DOHH2 (cell line): ENCODE measurements at regions not wholly inside any gene's neighbourhood (a gene's known extent, or its start where the extent isn't known, plus 50 kb on each side); places are given as distances from the start of the nearest gene placed in this dataset.

Source experiments
- H3F3A ChIP-seq: fragments of 200-600 bp; sonication (generic), shearing (Covaris generic); 2 replicates; pipeline ENCODE4 v1.6.0; 2016; ENCODE audit warnings: antibody characterized with exemption, mild to moderate bottlenecking; ENCODE audit not compliant: control insufficient read depth, insufficient read depth
- H3K27ac ChIP-seq: fragments of 200-600 bp; sonication (generic); 2 replicates; pipeline ENCODE4 v1.5.1; 2014; ENCODE audit warnings: low read depth, mild to moderate bottlenecking, low read length, moderate library complexity
- H3K27me3 ChIP-seq: fragments of 200-600 bp; sonication (generic); 2 replicates; pipeline ENCODE4 v1.6.1; 2014; ENCODE audit warnings: mild to moderate bottlenecking, low read length, mixed read lengths; ENCODE audit not compliant: control insufficient read depth
- H3K36me3 ChIP-seq: fragments of 200-600 bp; sonication (generic); 2 replicates; pipeline ENCODE4 v1.6.1; 2014; ENCODE audit warnings: mild to moderate bottlenecking, low read length, moderate library complexity, mixed read lengths; ENCODE audit not compliant: control insufficient read depth
- H3K4me1 ChIP-seq: fragments of 200-600 bp; sonication (generic); 2 replicates; pipeline ENCODE4 v1.6.1; 2014; ENCODE audit warnings: mild to moderate bottlenecking, low read length, mixed read lengths; ENCODE audit not compliant: control insufficient read depth
- H3K4me2 ChIP-seq: fragments of 200-600 bp; sonication (generic); 2 replicates; pipeline ENCODE4 v1.6.0; 2014; ENCODE audit warnings: mild to moderate bottlenecking, low read length, moderate library complexity
- H3K4me3 ChIP-seq: fragments of 200-600 bp; sonication (generic); 2 replicates; pipeline ENCODE4 v1.5.1; 2014; ENCODE audit warnings: mild to moderate bottlenecking, low read length, mixed read lengths
- H3K79me2 ChIP-seq: fragments of 200-600 bp; sonication (generic); 2 replicates; pipeline ENCODE4 v1.6.1; 2014; ENCODE audit warnings: mild to moderate bottlenecking, low read length, mixed read lengths; ENCODE audit not compliant: control insufficient read depth
- H3K9me2 ChIP-seq: fragments of 200-600 bp; sonication (generic); replicated peaks from 2 replicates; pipeline ENCODE4 v1.6.1; 2014; ENCODE audit warnings: mild to moderate bottlenecking, low read length, mixed read lengths; ENCODE audit not compliant: control insufficient read depth
- H3K9me3 ChIP-seq: fragments of 200-600 bp; sonication (generic); 2 replicates; pipeline ENCODE4 v1.6.1; 2014; ENCODE audit warnings: antibody characterized with exemption, low read length, mixed read lengths; ENCODE audit not compliant: control insufficient read depth, insufficient read depth
- H4K20me1 ChIP-seq: fragments of 200-600 bp; sonication (generic); 2 replicates; pipeline ENCODE4 v1.6.0; 2014; ENCODE audit warnings: low read depth, mild to moderate bottlenecking, antibody characterized with exemption, low read length, moderate library complexity; ENCODE audit not compliant: control insufficient read depth, insufficient read depth
- EZH2phosphoT487 ChIP-seq: fragments of 200-600 bp; sonication (generic); IDR thresholded peaks from 2 replicates; pipeline ENCODE4 v1.6.1; 2017; ENCODE audit warnings: borderline replicate concordance, mild to moderate bottlenecking, antibody characterized with exemption, low read length, moderate library complexity, mixed read lengths
- TF ChIP-seq, protein P1 (sequence below): fragments of 200-600 bp; sonication (generic); IDR thresholded peaks from one replicate; pipeline ENCODE4 v1.5.1; 2014; ENCODE audit warnings: antibody characterized with exemption, mild to moderate bottlenecking, low read depth, low read length; ENCODE audit not compliant: poor library complexity, severe bottlenecking

DNA sequence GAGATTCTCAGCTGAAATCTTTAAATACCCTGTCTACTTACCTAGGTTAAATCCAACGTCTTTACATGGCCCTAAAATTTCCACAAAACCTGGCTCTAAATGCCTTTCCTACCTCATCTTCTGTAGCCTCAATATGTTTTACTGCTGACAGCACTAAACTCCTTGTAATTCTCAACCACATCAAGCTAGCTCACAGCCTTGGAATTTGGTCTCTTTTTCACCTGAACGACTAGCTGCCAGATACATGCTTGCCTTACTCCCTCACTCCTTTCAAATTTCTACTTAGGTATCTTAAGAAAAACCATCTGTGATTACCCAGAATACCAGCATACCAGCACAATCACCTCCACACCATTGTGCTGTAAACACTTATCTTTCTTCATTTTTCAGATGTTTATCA is 635.6 kb upstream of the PCDH10 start:
- Histone ChIP-seq H3F3A (no peaks in the 10 kb centered on the region), H3K79me2 (no peaks in the 10 kb centered on the region), H3K36me3 (no peaks in the 10 kb centered on the region), H3K4me3 (no peak overlapping the region), H3K27ac (no peak overlapping the region), H3K9me3 (no peaks in the 10 kb centered on the region), H3K4me1 (no peaks in the 10 kb centered on the region), H3K4me2 (no peak overlapping the region), H3K27me3 (no peaks in the 10 kb centered on the region), H3K9me2 (no peaks in the 10 kb centered on the region), H4K20me1 (no peaks in the 10 kb centered on the region)
- TF ChIP-seq, protein P1, sequence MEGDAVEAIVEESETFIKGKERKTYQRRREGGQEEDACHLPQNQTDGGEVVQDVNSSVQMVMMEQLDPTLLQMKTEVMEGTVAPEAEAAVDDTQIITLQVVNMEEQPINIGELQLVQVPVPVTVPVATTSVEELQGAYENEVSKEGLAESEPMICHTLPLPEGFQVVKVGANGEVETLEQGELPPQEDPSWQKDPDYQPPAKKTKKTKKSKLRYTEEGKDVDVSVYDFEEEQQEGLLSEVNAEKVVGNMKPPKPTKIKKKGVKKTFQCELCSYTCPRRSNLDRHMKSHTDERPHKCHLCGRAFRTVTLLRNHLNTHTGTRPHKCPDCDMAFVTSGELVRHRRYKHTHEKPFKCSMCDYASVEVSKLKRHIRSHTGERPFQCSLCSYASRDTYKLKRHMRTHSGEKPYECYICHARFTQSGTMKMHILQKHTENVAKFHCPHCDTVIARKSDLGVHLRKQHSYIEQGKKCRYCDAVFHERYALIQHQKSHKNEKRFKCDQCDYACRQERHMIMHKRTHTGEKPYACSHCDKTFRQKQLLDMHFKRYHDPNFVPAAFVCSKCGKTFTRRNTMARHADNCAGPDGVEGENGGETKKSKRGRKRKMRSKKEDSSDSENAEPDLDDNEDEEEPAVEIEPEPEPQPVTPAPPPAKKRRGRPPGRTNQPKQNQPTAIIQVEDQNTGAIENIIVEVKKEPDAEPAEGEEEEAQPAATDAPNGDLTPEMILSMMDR = no peak
- TF ChIP-seq EZH2phosphoT487 = no peak

DNA sequence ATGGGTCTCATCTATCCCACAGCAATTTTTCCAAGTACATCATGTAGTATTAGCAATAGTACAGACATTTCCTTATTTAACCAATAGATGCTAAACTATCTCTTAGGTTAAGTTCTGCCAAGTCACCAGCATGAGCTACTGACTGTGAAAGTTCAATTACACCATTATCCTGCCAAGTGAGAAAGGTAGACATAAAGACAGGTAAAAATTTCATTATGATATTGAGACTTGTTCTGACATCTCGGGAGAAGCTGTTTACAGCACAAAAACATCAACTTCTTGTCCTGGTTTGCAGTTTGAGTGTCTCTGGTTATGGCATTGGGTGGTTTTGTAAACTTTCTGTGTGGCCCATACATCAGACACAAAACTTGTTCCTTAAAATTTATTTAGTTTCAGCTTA is 622.4 kb upstream of the PCDH10 start:
- Histone ChIP-seq H3K27ac (no peak overlapping the region), H3F3A (no peaks in the 10 kb centered on the region), H3K79me2 (no peaks in the 10 kb centered on the region), H3K9me2 (no peaks in the 10 kb centered on the region), H4K20me1 (no peaks in the 10 kb centered on the region), H3K27me3 (no peaks in the 10 kb centered on the region), H3K9me3 (no peaks in the 10 kb centered on the region), H3K4me2 (no peak overlapping the region), H3K4me3 (no peak overlapping the region), H3K36me3 (no peaks in the 10 kb centered on the region), H3K4me1 (no peaks in the 10 kb centered on the region)
- TF ChIP-seq, protein P1 = no peak
- TF ChIP-seq EZH2phosphoT487 = no peak

GRCh38 chr4:132527817-132528216 is 621.3 kb upstream of the PCDH10 start:
- H3K79me2 ChIP-seq = no peaks in the 10 kb centered on the region
- no peak for TF ChIP-seq EZH2phosphoT487
- TF ChIP-seq, protein P1 = no peak

GRCh38 chr4:132530861-132531260 is 618.2 kb upstream of the PCDH10 start:
- no peaks in the 10 kb centered on the region for H3K9me3 ChIP-seq
- no peaks in the 10 kb centered on the region for H3K9me2 ChIP-seq
- no peaks in the 10 kb centered on the region for H4K20me1 ChIP-seq
- no peak overlapping the region for H3K4me3 ChIP-seq
- H3F3A ChIP-seq = no peaks in the 10 kb centered on the region
- no peaks in the 10 kb centered on the region for H3K79me2 ChIP-seq
- H3K27ac ChIP-seq = no peak overlapping the region
- H3K4me2 ChIP-seq = no peak overlapping the region
- H3K27me3 ChIP-seq = no peaks in the 10 kb centered on the region
- H3K36me3 ChIP-seq = no peaks in the 10 kb centered on the region
- no peaks in the 10 kb centered on the region for H3K4me1 ChIP-seq
- TF ChIP-seq, protein P1 = no peak
- TF ChIP-seq EZH2phosphoT487 = no peak

More at GRCh38 chr4:132527817-132528216, 621.3 kb upstream of the PCDH10 start:
- Histone ChIP-seq H3K9me3 (no peaks in the 10 kb centered on the region), H3F3A (no peaks in the 10 kb centered on the region), H3K9me2 (no peaks in the 10 kb centered on the region), H4K20me1 (no peaks in the 10 kb centered on the region), H3K27me3 (no peaks in the 10 kb centered on the region), H3K4me1 (no peaks in the 10 kb centered on the region), H3K36me3 (no peaks in the 10 kb centered on the region), H3K27ac (no peak overlapping the region), H3K4me3 (no peak overlapping the region), H3K4me2 (no peak overlapping the region)
